Stimulated activated CD4-positive, alpha-beta T cell treated with anti-CD3 and anti-CD28 coated beads, TNF-alpha, amount 100 ng/mL, for 4 hours (primary cell): ENCODE measurements at regions not wholly inside any gene's neighbourhood (a gene's known extent, or its start where the extent isn't known, plus 50 kb on each side); places are given as distances from the start of the nearest gene placed in this dataset.
"Not testable (repeated sequence)": the region's sequence is repeated elsewhere in the genome, so short reads cannot be mapped to it uniquely, and the experiment has no call there.

Source experiments
- DNase-seq, 3 experiments: peaks; one replicate each; pipeline ENCODE4 v3.0.0-alpha.2; 2020; ENCODE audit warnings: low read depth in 3 of 3

DNA sequence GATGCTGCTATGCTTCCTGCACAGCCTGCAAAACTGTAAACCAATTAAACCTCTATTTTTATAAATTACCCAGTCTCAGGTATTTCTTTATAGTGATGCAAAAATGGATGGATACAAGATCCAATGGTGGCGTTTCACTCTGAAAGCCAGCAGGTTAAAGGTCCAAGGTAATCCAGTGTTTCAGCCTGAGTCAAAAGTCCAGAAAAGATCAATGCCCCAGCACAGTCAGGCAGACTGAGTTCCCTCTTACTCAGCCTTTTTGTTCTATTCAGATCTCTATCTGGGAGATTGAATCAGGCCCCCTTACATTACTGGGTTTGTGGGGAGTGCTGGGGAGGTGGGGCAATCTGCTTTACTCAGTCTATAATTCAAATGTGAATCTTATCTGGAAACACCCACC lies 464.5 kb downstream of the GXYLT1 start:
- no peak for DNase-seq

DNA sequence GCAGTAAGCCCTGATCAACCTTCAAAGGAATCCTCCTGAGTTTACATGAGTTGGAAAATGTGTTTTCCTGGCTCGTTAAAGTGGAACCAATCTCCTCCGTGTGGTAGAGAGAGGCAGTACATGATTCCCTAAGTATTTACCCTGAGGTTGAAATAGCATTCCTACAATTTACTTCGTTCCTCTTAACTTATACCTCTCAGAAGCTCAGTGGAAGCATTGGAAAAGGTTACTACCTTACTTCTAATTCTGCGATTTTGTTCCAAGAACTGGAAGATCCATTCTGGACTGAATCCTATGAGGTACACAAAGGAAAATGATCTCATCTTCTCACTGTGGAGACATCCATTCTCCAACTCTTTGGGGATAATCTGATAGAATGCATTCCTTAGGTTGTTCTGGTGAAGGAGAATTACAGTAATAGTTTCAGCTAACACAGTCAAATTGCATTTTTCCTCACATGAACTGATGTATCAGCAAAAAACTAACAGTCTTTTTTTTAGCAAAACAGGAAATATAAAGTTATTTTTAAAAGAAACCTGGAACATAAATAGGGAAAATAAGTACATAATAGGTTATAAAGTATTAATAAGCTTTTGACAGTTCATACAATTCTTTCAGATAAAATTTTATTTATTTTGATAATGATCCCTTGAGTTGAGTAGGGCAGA lies 475.6 kb downstream of the PDZRN4 start:
- no peak for DNase-seq

DNA sequence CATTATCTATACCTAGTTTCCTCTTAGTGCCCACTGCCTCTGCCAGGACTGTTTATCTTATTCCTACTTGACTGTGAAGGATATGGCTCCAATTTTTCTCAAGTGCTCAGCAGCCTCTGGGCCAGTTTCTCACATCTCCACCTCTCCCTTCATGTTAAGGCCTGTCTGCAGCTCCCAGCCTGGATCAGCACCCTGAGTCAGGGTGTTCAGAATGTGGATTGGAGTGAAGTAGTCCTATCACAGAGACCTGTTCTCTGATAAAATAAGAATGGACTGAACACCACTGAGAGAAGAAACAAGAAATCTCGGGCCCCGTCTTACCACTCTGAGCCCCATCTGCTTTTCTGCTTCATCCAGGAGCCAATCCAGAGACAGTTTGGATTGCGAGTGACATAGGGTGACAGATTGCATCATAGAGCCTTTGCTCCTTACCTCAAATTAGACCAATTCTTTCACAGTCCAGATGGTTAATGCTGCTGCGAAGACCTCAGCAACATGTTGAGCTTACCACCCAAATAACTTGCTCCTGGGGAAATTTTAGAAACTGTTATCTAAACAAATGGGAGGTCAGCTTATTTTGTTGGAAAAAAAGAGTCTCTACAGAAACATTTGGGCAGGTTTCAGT lies 473.1 kb downstream of the PDZRN4 start:
- DNase-seq, result no peak

DNA sequence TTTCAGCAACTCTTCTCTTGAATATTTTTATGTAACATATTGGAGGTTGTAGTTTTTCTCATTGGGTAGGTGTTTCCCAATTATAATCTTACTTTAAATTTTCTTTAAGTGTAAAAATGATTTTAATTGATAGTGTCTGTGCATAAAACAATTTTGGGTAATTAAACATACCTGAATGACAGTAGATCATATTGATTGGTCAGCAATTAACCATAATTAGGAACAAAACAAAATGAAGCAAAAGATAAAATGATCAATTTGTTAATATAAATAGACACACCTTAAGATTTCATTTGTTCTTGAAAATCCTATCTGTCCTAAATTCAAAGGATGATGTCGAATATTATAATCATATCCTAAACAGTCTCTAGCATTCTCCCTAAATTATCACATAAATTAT lies 468.3 kb downstream of the PDZRN4 start:
- DNase-seq, result no peak

DNA sequence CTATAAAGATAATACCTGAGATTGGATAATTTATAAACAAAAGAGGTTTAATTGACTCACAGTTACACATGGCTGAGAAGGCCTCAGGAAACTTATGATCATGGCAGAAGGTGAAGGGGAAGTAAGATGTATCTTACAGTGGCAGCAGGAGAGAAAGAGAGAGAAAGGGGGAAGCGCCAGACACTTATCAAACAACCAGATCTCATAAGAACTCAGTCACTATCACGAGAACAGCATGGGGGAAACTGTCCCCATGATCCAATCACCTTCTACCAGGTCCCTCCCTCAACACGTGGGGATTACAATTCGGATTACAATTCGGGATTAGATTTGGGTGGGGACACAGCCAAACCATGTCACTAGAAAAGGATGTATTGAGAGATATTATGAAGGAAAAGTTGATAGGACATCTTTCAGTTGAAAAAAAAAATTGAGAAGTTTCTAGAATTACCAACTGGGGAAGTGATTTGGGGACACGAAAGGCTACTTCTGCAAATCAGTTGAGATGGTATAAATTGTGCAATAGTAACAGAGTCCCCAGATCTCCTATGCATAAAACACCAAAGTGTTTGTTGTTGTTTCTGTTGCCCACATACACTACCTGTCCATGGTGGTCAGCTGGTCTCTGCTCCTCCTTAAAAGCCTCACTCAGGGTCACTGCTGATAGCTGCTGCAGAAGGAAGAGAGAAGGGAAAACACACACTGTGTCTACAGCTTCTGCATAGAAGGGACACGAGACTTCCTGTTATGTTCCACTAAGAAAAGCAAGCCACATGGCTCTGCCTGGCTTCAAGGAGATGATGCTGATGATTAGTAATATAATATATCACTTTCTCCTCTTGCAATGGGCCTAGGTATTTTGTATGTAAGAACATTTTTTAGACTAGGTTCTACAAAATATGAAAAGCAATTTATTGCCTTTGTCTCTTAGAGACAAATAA lies 465.5 kb downstream of the PDZRN4 start:
- no peak for DNase-seq

DNA sequence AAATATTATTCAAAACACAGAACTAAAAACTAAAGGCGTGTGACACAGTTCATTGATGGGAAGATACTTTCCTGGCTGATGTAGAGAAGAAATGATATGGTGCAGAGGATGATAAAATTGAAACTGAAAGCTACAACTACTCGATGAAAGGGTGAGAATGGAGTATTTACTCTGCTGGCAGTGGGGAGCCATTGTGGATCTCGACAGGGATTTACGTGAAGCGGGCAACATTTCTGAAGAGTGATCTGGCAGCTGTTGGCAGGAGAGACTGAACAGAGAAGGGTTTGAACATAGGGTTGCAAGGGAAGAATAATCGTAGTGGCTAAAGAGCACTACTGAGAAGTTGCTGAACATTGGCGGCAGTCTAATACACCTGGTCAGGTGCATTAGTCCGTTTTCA lies 464.9 kb downstream of the PDZRN4 start:
- no peak for DNase-seq

DNA sequence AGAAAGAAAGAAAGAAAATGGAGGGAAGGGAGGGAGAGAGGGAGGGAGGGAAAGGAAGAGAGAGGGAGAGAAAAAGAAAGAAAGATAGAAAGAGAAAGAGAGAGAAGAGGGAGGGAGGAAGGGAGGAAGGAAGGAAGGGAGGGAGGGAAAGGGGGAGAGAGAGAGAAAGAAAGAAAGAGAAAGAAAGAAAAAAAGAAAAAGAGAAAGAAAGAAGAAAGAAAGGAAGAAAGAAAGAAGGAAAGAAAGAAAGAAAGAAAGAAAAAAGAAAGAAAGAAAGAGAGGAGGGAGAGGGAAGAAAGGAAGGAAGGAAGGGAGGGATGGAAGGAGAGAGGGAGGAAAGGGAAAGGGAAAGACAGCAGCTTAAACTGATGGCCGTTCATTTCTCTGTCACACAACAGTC lies 457.5 kb downstream of the PDZRN4 start:
- DNase-seq, result no peak

DNA sequence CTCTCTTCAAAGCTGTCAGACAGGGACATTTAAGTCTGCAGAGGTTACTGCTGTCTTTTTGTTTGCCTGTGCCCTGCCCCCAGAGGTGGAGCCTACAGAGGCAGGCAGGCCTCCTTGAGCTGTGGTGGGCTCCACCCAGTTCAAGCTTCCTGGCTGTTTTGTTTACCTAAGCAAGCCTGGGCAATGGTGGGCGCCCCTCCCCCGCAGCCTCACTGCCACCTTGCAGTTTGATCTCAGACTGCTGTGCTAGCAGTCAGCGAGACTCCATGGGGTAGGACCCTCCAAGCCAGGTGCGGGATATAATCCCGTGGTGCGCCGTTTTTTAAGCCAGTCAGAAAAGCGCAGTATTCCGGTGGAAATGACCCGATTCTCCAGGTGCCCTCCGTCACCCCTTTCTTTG lies 454.7 kb downstream of the PDZRN4 start:
- DNase-seq, result not testable (repeated sequence)

DNA sequence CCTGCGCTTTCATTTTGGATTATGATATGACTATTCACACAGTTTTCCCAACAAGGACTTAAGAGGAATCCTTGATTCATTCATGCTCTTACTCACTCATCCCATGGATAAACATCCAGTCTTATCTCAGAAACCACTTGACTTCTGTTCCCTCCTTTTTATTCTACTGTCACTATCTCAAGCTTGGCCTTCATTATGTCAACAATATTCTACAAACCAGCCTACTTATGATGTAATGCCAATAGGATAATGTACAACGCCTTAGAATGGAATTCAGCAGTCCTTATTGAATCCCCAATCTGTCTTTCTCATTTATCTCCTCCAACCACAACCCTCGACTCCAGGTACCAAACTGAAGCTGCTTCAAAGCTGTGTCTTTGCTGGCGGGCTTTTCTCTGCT lies 448.5 kb downstream of the PDZRN4 start:
- no peak for DNase-seq

DNA sequence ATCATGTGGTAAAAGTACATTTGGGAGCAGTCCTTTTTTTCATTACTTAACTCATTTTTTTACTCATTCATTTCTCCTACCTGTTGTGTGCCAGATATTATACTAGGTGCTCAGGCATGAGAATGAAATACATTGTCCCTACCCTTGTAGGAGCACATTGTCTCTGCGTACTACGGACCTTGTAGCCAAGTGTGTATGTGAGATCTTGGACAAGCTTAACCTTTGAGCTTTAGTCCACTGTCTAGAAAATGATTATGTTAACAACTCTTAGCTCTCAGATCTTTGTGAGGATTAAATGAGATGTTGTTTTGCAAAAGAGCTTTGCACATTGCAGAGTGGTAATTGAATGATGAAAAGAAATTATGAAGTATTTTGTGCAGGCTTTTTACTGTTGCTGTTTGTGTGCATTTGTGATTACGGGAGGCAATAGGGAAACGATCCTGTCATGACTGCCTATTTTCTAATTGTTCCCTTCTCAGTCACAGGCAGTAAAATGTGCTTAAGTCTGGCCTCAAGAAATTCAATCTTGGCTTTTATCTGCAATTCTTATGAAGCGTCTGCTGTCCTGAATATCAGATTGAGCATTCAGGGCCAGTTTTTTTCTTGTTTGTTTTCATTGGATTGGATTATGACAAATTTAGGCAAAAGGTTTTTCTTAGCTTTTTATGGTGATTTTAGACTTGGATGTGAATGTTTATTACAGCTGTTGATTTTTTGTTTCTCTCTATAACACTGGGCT lies 447.7 kb downstream of the PDZRN4 start:
- no peak for DNase-seq

DNA sequence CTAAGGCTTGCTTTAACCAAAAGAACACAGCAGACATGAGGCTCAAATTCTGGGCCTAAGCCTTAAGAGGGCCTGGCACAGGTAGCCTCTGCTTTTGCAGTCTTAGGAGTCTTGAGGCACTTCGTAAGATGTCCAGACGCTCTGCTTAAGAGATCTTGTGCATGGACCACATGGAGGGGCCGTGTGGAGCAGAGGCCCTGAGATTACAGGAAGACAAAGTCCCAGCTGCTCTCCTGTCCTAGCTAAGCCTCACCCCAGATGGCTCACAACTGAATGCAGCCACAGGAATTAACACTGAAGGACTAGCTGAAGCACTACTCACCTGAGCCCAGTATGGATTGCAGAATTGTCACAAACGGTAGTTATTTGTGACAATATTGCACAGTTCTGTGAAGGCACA lies 446.0 kb downstream of the PDZRN4 start:
- DNase-seq, result no peak

DNA sequence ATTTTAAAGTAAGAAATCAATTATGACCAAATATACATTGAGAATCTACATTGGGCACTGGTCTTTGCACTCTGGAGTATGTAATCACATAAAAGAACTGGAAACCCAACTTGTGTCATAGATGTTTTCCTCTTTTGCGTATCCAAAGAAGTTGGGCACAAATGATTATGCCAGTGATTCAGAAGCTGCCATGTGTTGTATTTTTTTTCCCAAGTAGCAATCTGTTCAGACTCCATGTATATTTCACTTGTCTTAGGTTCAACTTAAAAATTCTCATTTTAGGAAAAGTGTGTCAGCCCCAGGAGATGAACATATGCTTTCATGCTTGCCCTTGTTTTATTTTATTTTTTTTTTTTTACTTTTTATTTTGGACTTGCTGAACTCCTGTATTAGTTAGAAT lies 441.5 kb downstream of the PDZRN4 start:
- DNase-seq, result no peak

DNA sequence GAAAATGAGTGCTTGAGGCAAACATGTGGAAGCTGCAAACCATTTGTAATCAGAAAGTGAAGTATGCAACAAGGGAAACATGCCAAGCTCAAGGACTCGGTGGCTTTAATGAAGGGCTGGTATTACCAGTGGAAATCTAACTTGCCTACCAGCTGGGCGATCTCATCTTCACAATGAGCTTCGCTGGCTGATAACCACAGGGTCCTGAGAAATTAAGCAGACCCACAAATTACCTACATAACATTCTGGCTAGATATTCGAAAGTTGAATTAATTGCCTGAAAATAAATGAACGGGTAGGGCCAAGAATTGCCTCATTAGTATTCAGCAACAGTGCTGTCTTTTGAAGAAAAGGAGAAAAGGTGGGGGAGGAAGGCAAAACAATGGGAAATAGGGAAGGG lies 439.4 kb downstream of the PDZRN4 start:
- DNase-seq, result no peak

DNA sequence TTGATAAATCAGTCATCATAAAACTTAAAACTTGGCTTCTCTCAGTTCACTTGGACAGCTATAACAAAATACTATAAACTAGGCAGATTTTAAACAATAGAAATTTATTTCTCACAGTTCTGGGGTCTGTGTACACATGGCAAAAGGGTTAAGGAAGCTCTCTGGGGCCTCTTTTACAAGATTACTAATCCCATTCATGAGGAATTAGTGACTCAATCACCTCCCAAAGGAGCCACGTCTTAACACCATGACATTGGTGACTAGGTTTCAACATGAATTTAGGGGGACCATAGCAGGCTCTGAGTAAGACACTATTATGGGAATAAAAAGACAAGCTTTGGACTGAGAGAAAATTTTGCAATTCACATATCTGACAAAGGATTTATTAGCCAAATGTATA lies 436.5 kb downstream of the PDZRN4 start:
- no peak for DNase-seq
